ENCODE measurements at regions not wholly inside any gene's neighbourhood (a gene's known extent, or its start where the extent isn't known, plus 50 kb on each side); places are given as distances from the start of the nearest gene placed in this dataset.

GRCh38 chr7:17732083-17732482 is 208.2 kb downstream of the SNX13 start:
- no peak for TF ChIP-seq CTCF (IDR thresholded peaks at IDR 0.05)
- no peak for TF ChIP-seq POLR2A (IDR thresholded peaks at IDR 0.05)
